CD4-positive, alpha-beta T cell (primary cell): ENCODE measurements at regions not wholly inside any gene's neighbourhood (a gene's known extent, or its start where the extent isn't known, plus 50 kb on each side); places are given as distances from the start of the nearest gene placed in this dataset.

Experiments used
- ATAC-seq: fragments of 200-7000 bp; cut with Tn5 transposase; one replicate; pipeline ENCODE4 v1.10.0; 2022; ENCODE audit warnings: mild to moderate bottlenecking; ENCODE audit not compliant: poor library complexity
- CTCF ChIA-PET: fragments of 350-600 bp; sonication (Branson Sonifier 250); formaldehyde crosslinking; loops from one replicate; lab custom pipeline; 2021; ENCODE audit warnings: antibody characterized with exemption, inconsistent platforms; lab: Charles Lee
- POLR2A ChIA-PET: fragments of 350-600 bp; sonication (Branson Sonifier 250); formaldehyde crosslinking; loops from one replicate; lab custom pipeline; 2021; ENCODE audit warnings: antibody characterized with exemption, inconsistent platforms; lab: Charles Lee
- DNase-seq, 14 experiments: peaks; one replicate each; pipeline ENCODE4 v3.0.0-alpha.2; 2013 to 2020; ENCODE audit warnings: mixed read lengths in 2 of 14
- H3K27ac ChIP-seq, 2 donors: one replicate each; pipeline versions ENCODE4 v1.5.1 to v1.7.0; 2013; ENCODE audit warnings: low read length in 2 of 2, low read depth in 1 of 2, mild to moderate bottlenecking in 1 of 2
- H3K27me3 ChIP-seq, 2 experiments: 1 replicate in 1 of 2; 2 replicates in 1 of 2; pipeline versions ENCODE4 v1.6.1 to v1.7.0; 2013; ENCODE audit warnings: low read length in 2 of 2, control low read depth in 1 of 2, mild to moderate bottlenecking in 1 of 2, moderate library complexity in 1 of 2; ENCODE audit not compliant: insufficient read depth in 2 of 2, control insufficient read depth in 1 of 2
- H3K36me3 ChIP-seq: one replicate; pipeline ENCODE4 v1.6.1; 2013; ENCODE audit warnings: low read length, control low read depth; ENCODE audit not compliant: insufficient read depth
- H3K4me1 ChIP-seq: one replicate; pipeline ENCODE4 v1.6.1; 2013; ENCODE audit warnings: low read length, control low read depth; ENCODE audit not compliant: insufficient read depth
- H3K4me3 ChIP-seq: one replicate; pipeline ENCODE4 v1.5.1; 2013; ENCODE audit warnings: mild to moderate bottlenecking, low read length, moderate library complexity
- H3K9me3 ChIP-seq, 2 experiments: 1 replicate in 1 of 2; 2 replicates in 1 of 2; pipeline versions ENCODE4 v1.6.1 to v1.7.0; 2013; ENCODE audit warnings: low read length in 2 of 2, mild to moderate bottlenecking in 2 of 2, control low read depth in 1 of 2, moderate library complexity in 1 of 2; ENCODE audit not compliant: control insufficient read depth in 1 of 2, insufficient read depth in 1 of 2
- H3K27ac Mint-ChIP-seq: one replicate; pipeline ENCODE4 v1.8.0; 2020; ENCODE audit warnings: mixed read lengths
- H3K27me3 Mint-ChIP-seq: one replicate; pipeline ENCODE4 v1.8.0; 2021; ENCODE audit warnings: mixed read lengths
- H3K36me3 Mint-ChIP-seq: one replicate; pipeline ENCODE4 v1.8.0; 2021; ENCODE audit warnings: low read depth, mixed read lengths
- H3K4me1 Mint-ChIP-seq: one replicate; pipeline ENCODE4 v1.8.0; 2021; ENCODE audit warnings: low read depth, mixed read lengths
- H3K4me3 Mint-ChIP-seq: one replicate; pipeline ENCODE4 v1.8.0; 2020; ENCODE audit warnings: mild to moderate bottlenecking, mixed read lengths
- H3K9me3 Mint-ChIP-seq: one replicate; pipeline ENCODE4 v1.8.0; 2020; ENCODE audit warnings: mixed read lengths
- intact Hi-C, 2 experiments: fragments of 100-400 bp; cut with DNase I in 1 of 2; cut with micrococcal nuclease in 1 of 2; formaldehyde crosslinking; loops; one replicate each; pipeline versions ENCODE4 v1.15.1 to v1.9.0; 2023 to 2025; cut with DNase I, micrococcal nuclease
- TF ChIP-seq, protein P1 (sequence below): fragments of 200-600 bp; IDR thresholded peaks from one replicate; pipeline ENCODE4 v1.8.0; 2022; ENCODE audit warnings: antibody characterized with exemption, mild to moderate bottlenecking

DNA sequence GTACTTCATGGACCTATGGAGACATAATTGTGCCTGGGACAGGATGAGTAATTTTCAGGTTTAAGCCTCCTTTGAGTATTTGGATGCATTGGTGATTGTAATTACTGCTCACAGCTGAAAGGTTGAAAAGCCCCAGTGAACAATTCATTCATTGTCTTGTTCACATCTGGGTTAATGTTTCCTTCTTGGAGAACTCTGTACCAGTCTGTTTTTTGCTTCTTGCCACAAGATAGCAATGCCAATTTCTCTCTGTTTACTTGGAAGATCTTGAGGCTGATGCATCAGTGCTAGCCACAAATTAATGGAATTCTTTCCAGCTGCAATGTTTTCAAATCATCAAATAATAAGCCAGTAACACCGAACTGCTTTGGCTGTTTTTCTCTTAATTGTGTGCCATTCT, 207.8 kb downstream of the BMP2 start:
- Mint-ChIP-seq H3K9me3 (peaks cover 4% of the 10 kb centered on the region), H3K4me3 (no peak overlapping the region), H3K4me1 (no peaks in the 10 kb centered on the region), H3K27ac (no peak overlapping the region), H3K36me3 (no peaks in the 10 kb centered on the region), H3K27me3 (no peaks in the 10 kb centered on the region)
- Histone ChIP-seq H3K27ac (no peak overlapping the region), H3K4me3 (no peak overlapping the region), H3K9me3 (no peaks in the 10 kb centered on the region), H3K4me1 (no peaks in the 10 kb centered on the region), H3K36me3 (no peaks in the 10 kb centered on the region), H3K27me3 (no peaks in the 10 kb centered on the region)
- TF ChIP-seq, protein P1, sequence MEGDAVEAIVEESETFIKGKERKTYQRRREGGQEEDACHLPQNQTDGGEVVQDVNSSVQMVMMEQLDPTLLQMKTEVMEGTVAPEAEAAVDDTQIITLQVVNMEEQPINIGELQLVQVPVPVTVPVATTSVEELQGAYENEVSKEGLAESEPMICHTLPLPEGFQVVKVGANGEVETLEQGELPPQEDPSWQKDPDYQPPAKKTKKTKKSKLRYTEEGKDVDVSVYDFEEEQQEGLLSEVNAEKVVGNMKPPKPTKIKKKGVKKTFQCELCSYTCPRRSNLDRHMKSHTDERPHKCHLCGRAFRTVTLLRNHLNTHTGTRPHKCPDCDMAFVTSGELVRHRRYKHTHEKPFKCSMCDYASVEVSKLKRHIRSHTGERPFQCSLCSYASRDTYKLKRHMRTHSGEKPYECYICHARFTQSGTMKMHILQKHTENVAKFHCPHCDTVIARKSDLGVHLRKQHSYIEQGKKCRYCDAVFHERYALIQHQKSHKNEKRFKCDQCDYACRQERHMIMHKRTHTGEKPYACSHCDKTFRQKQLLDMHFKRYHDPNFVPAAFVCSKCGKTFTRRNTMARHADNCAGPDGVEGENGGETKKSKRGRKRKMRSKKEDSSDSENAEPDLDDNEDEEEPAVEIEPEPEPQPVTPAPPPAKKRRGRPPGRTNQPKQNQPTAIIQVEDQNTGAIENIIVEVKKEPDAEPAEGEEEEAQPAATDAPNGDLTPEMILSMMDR: no peak
- DNase-seq (no peak), ATAC-seq (no peak)
- intact Hi-C loops: no loop called here
- POLR2A ChIA-PET: no interaction called here
- CTCF ChIA-PET: no interaction called here

DNA sequence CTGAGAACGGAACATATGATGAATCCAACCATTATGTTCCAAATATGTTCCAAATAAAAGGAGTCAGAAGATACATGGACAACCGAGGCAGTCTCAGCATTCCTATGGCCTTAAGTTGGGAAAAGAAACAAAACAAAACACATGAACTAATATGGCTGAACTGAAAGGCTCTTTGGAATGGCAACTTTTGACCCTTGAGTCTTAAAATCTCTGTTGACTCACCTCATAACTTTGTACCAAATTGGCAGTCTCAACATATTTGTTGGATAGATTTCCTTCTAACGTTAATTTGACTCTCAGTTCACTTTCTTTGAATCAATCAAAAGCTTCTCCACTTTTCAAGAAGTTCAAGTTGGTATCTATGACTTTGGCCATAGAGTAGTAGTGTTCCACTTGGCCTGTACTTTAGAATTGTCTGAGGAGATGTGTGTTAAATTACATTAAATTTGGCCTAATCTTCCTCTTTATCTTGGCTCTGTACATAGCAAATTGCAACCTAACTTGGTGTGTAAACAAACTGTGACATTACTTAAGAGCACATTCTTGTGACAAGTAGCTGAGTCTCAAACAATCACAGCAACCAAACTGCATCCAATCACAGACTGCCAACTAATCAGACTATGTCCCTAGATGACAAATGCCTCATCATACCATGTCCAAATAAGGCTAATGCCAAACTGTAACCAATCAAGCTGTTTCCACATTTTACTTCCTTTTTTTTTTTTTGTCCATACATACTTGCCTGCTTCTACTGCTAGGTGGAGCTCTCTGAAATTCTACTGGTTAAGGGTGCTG, 208.8 kb downstream of the BMP2 start:
- TF ChIP-seq, protein P1: no peak
- H3K4me3 Mint-ChIP-seq: no peak overlapping the region
- no peaks in the 10 kb centered on the region for H3K36me3 ChIP-seq
- no peaks in the 10 kb centered on the region for H3K4me1 Mint-ChIP-seq
- H3K27me3 Mint-ChIP-seq: no peaks in the 10 kb centered on the region
- intact Hi-C loops: no loop called here
- DNase-seq (peak in 2 of 14 experiments; percentile 3 to 4), ATAC-seq (no peak)
- ChIA-PET CTCF (no interaction called here), POLR2A (no interaction called here)
- H3K27me3 ChIP-seq: no peaks in the 10 kb centered on the region
- no peaks in the 10 kb centered on the region for H3K4me1 ChIP-seq
- no peaks in the 10 kb centered on the region for H3K9me3 ChIP-seq
- no peak overlapping the region for H3K27ac Mint-ChIP-seq
- H3K36me3 Mint-ChIP-seq: no peaks in the 10 kb centered on the region
- peaks cover 4% of the 10 kb centered on the region for H3K9me3 Mint-ChIP-seq
- no peak overlapping the region for H3K27ac ChIP-seq
- no peak overlapping the region for H3K4me3 ChIP-seq

DNA sequence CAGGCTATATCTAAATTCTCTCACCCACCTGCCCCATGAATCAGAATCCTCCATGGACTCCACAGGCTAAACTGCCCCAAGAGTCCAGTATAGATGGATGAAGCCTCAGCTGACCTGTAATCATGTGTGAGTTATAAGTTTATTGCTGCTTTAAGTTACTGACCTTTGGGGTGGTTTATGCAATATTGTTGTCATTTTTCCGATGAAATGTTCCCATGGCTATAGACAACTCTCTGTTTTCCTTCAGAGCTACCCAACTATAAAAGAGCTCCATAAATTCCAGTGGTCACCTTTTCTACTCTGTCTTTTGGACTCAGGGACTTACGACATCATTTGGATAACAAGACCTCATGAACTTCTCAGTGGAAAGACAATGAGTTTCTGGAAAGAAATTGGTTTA, 212.1 kb downstream of the BMP2 start:
- CTCF ChIA-PET: no interaction called here
- Mint-ChIP-seq H3K36me3 (no peaks in the 10 kb centered on the region), H3K27ac (no peak overlapping the region), H3K4me3 (no peak overlapping the region), H3K27me3 (no peaks in the 10 kb centered on the region), H3K9me3 (peaks cover 9% of the 10 kb centered on the region), H3K4me1 (no peaks in the 10 kb centered on the region)
- no peak overlapping the region for H3K27ac ChIP-seq
- no peaks in the 10 kb centered on the region for H3K4me1 ChIP-seq
- H3K4me3 ChIP-seq: no peak overlapping the region
- POLR2A ChIA-PET: no interaction called here
- DNase-seq: no peak
- H3K27me3 ChIP-seq: no peaks in the 10 kb centered on the region
- no peak for ATAC-seq
- peaks cover 0 to 4% of the 10 kb centered on the region in 2 experiments for H3K9me3 ChIP-seq
- intact Hi-C loops: no loop called here
- no peaks in the 10 kb centered on the region for H3K36me3 ChIP-seq
- TF ChIP-seq, protein P1: no peak
